SK-N-MC (cell line): ENCODE measurements at regions not wholly inside any gene's neighbourhood (a gene's known extent, or its start where the extent isn't known, plus 50 kb on each side); places are given as distances from the start of the nearest gene placed in this dataset.

Experiments used
- DNase-seq: peaks from one replicate; pipeline ENCODE4 v3.0.0-alpha.2; 2011; ENCODE audit warnings: low read depth, low spot score
- H3K27ac ChIP-seq: fragments of 200-600 bp; sonication (generic); 2 replicates; pipeline ENCODE4 v1.5.1; 2016; ENCODE audit warnings: mixed run types
- H3K36me3 ChIP-seq: fragments of 200-600 bp; sonication (generic); 2 replicates; pipeline ENCODE4 v1.6.1; 2017; ENCODE audit warnings: antibody characterized with exemption, low read length, mixed read lengths; ENCODE audit not compliant: insufficient read depth
- H3K4me3 ChIP-seq: fragments of 200-600 bp; sonication (generic); 2 replicates; pipeline ENCODE4 v1.5.1; 2016
- H3K9ac ChIP-seq: fragments of 200-600 bp; sonication (generic); 2 replicates; pipeline ENCODE4 v1.8.0; 2017; ENCODE audit warnings: mixed run types, mixed read lengths; ENCODE audit not compliant: insufficient read length
- H3K9me3 ChIP-seq: fragments of 200-600 bp; sonication (generic); 2 replicates; pipeline ENCODE4 v1.6.1; 2017; ENCODE audit warnings: low read depth, mild to moderate bottlenecking, antibody characterized with exemption, low read length, moderate library complexity, mixed read lengths
- EZH2 ChIP-seq: fragments of 200-600 bp; sonication (generic); IDR thresholded peaks from one replicate; pipeline ENCODE4 v1.6.1; 2017; ENCODE audit warnings: antibody characterized with exemption
- FOXP2 ChIP-seq: optimal IDR thresholded peaks from 2 replicates; pipeline ENCODE3; 2011; ENCODE audit warnings: mild to moderate bottlenecking, moderate library complexity; ENCODE audit not compliant: insufficient read depth; ENCODE audit errors: extremely low read length, control extremely low read depth
- POLR2AphosphoS5 ChIP-seq: IDR thresholded peaks from 2 replicates; pipeline ENCODE4 v1.6.1; 2012; ENCODE audit warnings: mild to moderate bottlenecking, low read depth, low read length, borderline replicate concordance

DNA sequence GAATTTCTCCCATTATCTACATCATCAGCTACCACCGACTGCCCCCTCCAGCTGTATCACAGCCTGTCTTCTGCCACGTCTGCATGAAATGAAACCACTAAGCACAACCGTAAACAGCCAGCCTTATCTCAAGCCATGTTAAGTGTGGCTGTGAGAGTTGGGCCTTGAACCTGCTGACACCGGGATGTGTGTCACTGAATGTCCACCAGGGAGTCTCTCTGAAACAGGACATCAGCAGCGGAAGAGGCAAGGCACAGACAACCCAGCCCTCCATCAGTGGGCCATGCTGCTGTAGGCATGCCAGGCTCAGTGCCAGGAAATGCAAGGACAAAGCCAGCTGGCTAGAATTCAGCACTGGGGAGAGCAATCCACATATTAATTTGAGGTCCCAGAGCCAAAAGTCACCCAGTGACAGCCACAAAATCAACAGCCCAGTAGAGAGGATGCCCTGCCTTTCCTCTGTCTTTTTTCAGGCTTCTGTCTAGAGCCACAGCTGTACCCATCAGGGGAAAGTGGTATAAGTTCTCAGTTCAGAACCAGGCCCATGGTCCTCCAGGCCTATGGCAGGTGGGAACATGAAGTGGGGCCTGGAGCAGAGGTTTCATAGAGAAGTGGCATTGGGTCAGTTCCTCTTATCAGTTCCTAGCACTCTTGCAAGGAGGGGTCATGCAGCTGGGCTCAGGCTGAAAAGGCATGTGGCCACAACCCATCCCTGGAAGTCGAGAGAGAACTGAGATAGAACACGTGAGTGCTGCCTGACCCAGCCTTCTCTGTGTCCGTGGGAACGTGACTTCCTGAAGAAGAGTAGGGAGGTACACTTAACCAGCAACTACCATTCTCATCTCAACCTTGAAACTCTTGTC is 199.4 kb downstream of the ESM1 start:
- TF ChIP-seq POLR2AphosphoS5 (no peak), FOXP2 (no peak), EZH2 (no peak)
- no peaks in the 10 kb centered on the region for H3K9me3 ChIP-seq
- H3K4me3 ChIP-seq = no peak overlapping the region
- no peak overlapping the region for H3K9ac ChIP-seq
- no peak overlapping the region for H3K27ac ChIP-seq
- no peaks in the 10 kb centered on the region for H3K36me3 ChIP-seq
- no peak for DNase-seq

DNA sequence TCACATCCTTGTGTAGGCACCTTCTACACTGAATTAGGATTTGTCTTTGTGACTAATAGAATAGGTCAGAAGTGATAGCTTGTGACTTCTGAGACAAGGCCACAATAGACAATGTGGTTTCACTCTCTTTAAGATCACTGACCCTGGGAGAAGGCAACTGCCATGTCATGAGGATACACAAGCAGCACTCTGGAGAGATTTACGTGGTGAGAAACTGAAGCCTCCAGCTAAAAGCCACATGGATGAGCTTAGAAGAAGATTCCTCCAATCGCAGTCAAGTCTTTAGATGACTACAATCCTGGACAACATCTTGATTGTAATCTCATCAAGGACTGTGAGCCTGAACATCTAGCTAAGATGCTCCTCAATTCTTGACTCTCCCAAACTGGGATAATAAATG is 206.6 kb downstream of the ESM1 start:
- Histone ChIP-seq H3K4me3 (no peak overlapping the region), H3K36me3 (no peaks in the 10 kb centered on the region), H3K9ac (no peak overlapping the region), H3K27ac (no peak overlapping the region), H3K9me3 (no peaks in the 10 kb centered on the region)
- no peak for TF ChIP-seq FOXP2
- no peak for TF ChIP-seq EZH2
- TF ChIP-seq POLR2AphosphoS5 = no peak
- DNase-seq = no peak

DNA sequence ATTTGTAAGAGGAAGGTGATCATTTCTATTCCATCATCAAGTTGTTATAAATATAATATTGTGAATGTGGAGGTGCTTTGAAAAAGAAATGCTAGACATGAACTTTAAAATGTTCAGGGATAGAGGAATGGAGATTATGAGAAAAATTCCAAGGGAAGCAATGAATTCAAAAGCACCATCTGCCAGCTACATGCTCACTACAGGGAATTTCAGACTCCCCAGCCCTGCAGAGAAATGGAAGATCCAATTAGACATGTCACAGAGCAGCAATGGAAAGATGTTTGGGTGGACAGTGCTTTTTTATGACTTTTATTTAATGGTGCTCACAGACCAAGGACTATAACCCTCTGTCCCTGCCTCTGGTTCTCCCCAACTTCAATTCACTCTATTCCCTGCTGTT is 209.7 kb downstream of the ESM1 start:
- TF ChIP-seq POLR2AphosphoS5 (no peak), EZH2 (no peak), FOXP2 (no peak)
- no peak for DNase-seq
- Histone ChIP-seq H3K27ac (no peak overlapping the region), H3K4me3 (no peak overlapping the region), H3K9ac (no peak overlapping the region), H3K36me3 (no peaks in the 10 kb centered on the region), H3K9me3 (no peaks in the 10 kb centered on the region)

DNA sequence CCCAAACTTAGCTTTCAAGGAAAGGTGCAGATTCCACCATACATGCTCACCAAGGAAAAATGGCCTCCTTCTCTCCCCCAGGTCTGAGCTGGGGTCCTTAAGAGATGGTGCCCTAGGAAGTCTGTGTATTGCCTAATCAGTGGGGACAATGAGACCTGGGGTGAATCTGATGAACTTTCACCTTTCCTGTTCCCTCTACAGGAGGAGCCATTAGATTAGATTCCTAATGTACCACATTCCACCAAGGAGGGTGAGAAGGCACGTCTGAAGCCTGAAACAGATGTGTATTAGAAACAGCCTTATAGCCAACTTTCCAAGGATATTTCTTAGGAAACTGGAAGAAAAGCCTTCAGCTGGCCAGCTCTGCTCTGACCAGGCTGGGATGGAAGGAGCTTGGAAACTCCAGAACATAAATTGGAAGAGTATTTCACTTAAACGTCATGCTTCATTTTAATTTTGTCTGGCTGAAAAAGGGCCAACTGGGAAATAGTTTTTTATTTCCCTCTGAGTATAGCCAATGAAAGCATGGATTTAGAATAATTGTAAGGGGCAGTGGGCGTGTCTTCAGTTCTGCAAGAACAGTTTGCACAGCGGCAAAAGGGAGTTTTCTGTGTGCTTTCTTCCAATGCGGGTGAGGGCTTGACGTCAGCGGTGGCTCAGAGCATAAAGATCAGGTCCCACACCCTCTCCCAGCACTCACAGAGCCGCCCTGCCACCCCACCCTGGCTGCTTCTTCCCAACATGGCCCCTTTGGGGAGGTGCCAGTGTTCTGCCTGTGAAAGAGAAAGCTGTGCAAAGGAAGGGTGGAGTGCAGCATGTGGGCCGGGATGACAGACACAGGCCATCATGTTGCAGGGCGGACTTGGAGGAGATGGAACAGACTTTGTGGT is 210.9 kb downstream of the ESM1 start:
- TF ChIP-seq FOXP2 (no peak), POLR2AphosphoS5 (no peak), EZH2 (no peak)
- Histone ChIP-seq H3K4me3 (no peak overlapping the region), H3K27ac (no peak overlapping the region), H3K9me3 (no peaks in the 10 kb centered on the region), H3K9ac (no peak overlapping the region), H3K36me3 (no peaks in the 10 kb centered on the region)
- DNase-seq = no peak

DNA sequence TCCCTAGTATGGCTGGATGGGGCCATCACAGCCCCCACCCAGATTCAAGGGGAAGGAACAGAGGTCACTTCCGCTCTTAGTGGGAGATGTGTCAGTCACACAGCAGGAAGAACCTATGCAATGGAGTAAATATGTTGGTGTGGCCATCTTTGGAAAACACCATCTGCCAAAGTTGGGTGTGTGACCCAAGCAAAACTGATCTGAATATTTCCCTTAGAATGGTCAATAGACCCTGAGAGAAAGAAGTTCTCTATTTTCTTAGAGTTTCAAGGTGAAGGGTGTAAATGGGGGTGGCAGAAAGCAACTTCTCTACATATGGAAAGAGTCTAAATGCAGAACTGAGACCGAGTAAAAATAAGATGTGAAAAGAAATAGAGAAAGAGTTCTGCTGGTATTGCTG is 212.7 kb downstream of the ESM1 start:
- Histone ChIP-seq H3K9ac (no peak overlapping the region), H3K36me3 (no peaks in the 10 kb centered on the region), H3K9me3 (no peaks in the 10 kb centered on the region), H3K27ac (no peak overlapping the region), H3K4me3 (no peak overlapping the region)
- TF ChIP-seq FOXP2 = no peak
- no peak for TF ChIP-seq EZH2
- no peak for TF ChIP-seq POLR2AphosphoS5
- no peak for DNase-seq

DNA sequence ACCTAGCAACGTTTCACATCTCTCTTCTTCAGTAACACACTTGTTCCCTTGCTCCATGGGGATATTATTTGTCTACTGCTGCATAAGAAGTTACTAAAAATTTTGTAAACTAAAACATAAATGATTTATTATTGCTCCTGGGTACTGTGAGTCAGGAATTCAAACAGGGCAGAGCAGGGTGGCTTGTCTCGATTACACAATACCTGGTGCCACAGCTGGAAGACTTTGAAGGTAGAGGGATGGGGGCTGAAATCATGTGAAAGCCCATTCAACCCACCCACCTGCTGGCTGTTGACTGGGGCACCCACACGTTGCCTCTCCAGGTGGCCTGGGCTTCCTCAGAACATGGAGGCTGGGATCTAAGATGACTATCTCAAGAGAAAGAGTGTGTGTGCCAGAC is 213.2 kb downstream of the ESM1 start:
- Histone ChIP-seq H3K9me3 (no peaks in the 10 kb centered on the region), H3K36me3 (no peaks in the 10 kb centered on the region), H3K27ac (no peak overlapping the region), H3K9ac (no peak overlapping the region), H3K4me3 (no peak overlapping the region)
- no peak for DNase-seq
- TF ChIP-seq EZH2 (no peak), FOXP2 (no peak), POLR2AphosphoS5 (no peak)

DNA sequence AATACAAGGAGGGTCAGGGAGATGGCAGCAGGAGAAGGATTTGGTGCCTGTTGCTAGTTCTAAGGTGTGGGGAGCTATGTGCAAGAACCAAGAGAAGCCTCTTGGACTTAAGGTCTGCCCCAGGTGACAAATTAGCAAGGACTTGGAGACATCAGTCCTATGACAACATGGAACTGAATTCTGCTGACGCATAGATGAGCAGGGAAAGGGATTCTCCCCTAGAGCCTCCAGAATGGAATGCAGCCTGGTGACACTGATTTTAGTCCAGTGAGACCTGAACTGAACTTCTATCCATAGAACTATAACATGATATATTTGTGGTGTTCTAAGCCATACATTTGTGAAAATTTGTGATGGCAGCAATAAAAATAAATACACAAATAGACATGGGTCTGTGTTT is 215.6 kb downstream of the ESM1 start:
- Histone ChIP-seq H3K4me3 (no peak overlapping the region), H3K9me3 (no peaks in the 10 kb centered on the region), H3K36me3 (no peaks in the 10 kb centered on the region), H3K27ac (no peak overlapping the region), H3K9ac (no peak overlapping the region)
- DNase-seq = no peak
- TF ChIP-seq POLR2AphosphoS5 (no peak), FOXP2 (no peak), EZH2 (no peak)

DNA sequence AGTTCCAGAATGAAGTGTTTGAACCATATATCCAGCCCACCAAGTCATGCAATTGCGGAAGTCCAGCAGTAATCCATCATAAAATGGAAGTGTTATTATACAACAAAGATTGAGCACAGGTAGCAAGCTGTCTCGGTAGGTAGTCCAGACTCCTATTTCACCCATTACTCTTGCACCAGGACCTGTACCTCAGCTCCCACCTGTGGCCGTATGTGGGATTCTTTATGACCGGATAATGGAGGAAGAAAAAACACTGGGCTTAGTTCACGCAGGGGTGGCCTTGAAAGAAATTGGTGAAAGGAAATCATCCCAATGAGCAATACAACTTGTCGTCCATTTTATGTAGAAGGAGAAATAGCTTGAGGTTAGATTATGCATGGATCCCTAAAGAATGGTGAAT is 216.3 kb downstream of the ESM1 start:
- TF ChIP-seq FOXP2 (no peak), POLR2AphosphoS5 (no peak), EZH2 (no peak)
- Histone ChIP-seq H3K36me3 (no peaks in the 10 kb centered on the region), H3K4me3 (no peak overlapping the region), H3K27ac (no peak overlapping the region), H3K9ac (no peak overlapping the region), H3K9me3 (no peaks in the 10 kb centered on the region)
- DNase-seq = no peak

DNA sequence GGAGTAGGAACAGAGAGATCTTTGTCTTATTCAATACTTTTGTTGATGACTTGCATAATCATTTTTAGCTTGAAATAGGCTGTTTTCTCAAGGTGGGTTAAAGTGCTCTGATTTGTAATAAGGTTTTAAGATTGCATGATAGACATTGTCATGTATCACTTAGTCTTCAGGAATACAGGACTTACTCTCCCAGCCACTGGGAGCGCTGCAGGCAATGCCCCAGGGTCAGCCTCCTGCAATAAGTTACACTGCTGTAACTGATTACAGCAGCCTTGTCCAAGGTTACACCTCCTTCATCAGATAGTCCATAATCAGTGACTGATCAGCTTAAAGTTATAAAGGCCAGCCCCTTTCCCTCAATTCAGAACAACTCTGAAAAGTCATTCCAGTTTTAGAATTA is 218.6 kb downstream of the ESM1 start:
- Histone ChIP-seq H3K9me3 (no peaks in the 10 kb centered on the region), H3K27ac (no peak overlapping the region), H3K9ac (no peak overlapping the region), H3K4me3 (no peak overlapping the region), H3K36me3 (no peaks in the 10 kb centered on the region)
- no peak for TF ChIP-seq POLR2AphosphoS5
- DNase-seq = no peak
